IPS-20b (cell line): ENCODE measurements at regions not wholly inside any gene's neighbourhood (a gene's known extent, or its start where the extent isn't known, plus 50 kb on each side); places are given as distances from the start of the nearest gene placed in this dataset.

ENCODE experiments used
- H3K27ac ChIP-seq: one replicate; pipeline ENCODE4 v1.5.1; 2013; ENCODE audit warnings: low read length
- H3K27me3 ChIP-seq: 2 replicates; pipeline ENCODE4 v1.6.1; 2013; ENCODE audit warnings: mild to moderate bottlenecking, low read length, inconsistent platforms; ENCODE audit not compliant: insufficient read depth
- H3K36me3 ChIP-seq: 2 replicates; pipeline ENCODE4 v1.6.1; 2013; ENCODE audit warnings: low read depth, mild to moderate bottlenecking, inconsistent platforms, low read length, moderate library complexity; ENCODE audit not compliant: insufficient read depth
- H3K4me1 ChIP-seq: 2 replicates; pipeline ENCODE4 v1.6.1; 2013; ENCODE audit warnings: mild to moderate bottlenecking, control low read depth, inconsistent platforms, low read length, moderate library complexity; ENCODE audit not compliant: insufficient read depth
- H3K4me3 ChIP-seq: 2 replicates; pipeline ENCODE4 v1.5.1; 2013; ENCODE audit warnings: mild to moderate bottlenecking, low read length, inconsistent platforms
- H3K9ac ChIP-seq: 2 replicates; pipeline ENCODE4 v1.6.1; 2013; ENCODE audit warnings: low read depth, mild to moderate bottlenecking, inconsistent platforms, low read length, moderate library complexity
- H3K9me3 ChIP-seq: 2 replicates; pipeline ENCODE4 v1.6.1; 2013; ENCODE audit warnings: mild to moderate bottlenecking, low read depth, low read length, inconsistent platforms; ENCODE audit not compliant: insufficient read depth

GRCh38 chr7:22566176-22566575 is 66.2 kb upstream of the STEAP1B start:
- H3K4me3 ChIP-seq = no peak overlapping the region
- no peaks in the 10 kb centered on the region for H3K9me3 ChIP-seq
- H3K4me1 ChIP-seq = peaks cover 38% of the 10 kb centered on the region
- H3K27me3 ChIP-seq = no peaks in the 10 kb centered on the region
- H3K36me3 ChIP-seq = no peaks in the 10 kb centered on the region
- H3K9ac ChIP-seq = no peak overlapping the region
- no peak overlapping the region for H3K27ac ChIP-seq

GRCh38 chr7:22565315-22565811 is 65.4 kb upstream of the STEAP1B start:
- Histone ChIP-seq H3K4me3 (no peak overlapping the region), H3K4me1 (peaks cover 38% of the 10 kb centered on the region), H3K36me3 (no peaks in the 10 kb centered on the region), H3K9ac (no peak overlapping the region), H3K27me3 (no peaks in the 10 kb centered on the region), H3K9me3 (no peaks in the 10 kb centered on the region), H3K27ac (no peak overlapping the region)

DNA sequence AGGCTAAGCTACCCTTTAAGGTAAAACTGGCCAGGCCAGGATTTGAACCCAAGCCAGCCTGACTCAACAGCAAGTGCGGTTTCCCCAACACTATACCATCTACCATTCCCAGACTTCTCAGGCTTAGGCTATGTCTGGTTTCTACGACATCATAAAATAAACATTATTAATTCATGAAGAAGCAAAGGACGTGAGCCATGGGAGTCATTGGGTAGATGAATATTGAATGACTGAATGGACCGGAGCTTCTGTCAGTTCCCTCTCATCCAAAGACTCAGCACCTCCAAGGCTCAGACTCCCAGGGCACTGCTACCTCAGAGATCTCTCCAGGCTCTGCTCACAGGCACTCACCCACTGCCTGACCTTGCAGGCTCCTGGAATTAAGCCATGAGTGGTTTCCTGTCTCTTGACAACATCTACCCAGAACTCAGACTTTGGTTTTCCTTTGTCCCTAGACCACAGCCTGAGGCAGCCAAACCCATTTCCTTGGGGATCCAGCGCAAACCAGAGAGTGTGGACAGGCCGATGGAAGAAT is 64.6 kb upstream of the STEAP1B start:
- H3K27me3 ChIP-seq = no peaks in the 10 kb centered on the region
- no peaks in the 10 kb centered on the region for H3K9me3 ChIP-seq
- no peak overlapping the region for H3K9ac ChIP-seq
- H3K4me1 ChIP-seq = peaks cover 41% of the 10 kb centered on the region
- no peaks in the 10 kb centered on the region for H3K36me3 ChIP-seq
- no peak overlapping the region for H3K4me3 ChIP-seq
- H3K27ac ChIP-seq = no peak overlapping the region

DNA sequence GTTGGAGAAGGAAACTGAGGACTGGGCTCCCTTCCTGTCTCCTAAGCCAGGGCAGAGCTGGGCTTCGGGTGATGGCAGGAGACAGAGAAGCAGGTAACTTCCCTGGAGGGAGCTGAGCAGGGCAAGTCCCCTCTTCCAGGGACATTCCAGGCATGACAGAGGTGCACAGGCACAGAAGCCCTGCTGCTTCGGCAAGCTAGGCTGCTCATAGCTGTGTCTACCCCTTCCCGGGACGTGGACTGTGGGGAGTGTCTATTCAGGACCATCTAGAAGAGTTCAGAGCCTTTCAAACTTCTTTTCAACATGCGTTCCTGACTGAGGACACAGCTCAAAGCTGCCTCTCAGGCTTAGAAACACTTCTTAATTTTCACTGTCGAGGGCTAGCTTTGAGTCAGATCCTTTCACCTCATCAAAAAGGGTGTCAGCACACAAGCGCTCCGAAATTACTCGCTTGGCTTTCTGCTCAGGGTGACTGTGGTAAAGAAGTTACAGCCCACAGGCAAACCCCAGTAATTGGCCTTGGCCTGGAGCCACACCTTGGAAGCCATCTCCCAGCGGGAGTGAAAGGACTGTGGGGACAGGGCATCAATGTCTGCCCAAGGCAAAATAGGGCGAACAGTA is 63.7 kb upstream of the STEAP1B start:
- peak overlapping the region; percentile 11; the same call in 1 of the 2 replicates for H3K9ac ChIP-seq

GRCh38 chr7:22563032-22563501 is 63.1 kb upstream of the STEAP1B start:
- peak overlapping the region; percentile 10 for H3K9ac ChIP-seq

More for the DNA sequence above, 63.7 kb upstream of the STEAP1B start:
- H3K27ac ChIP-seq = no peak overlapping the region
- no peaks in the 10 kb centered on the region for H3K36me3 ChIP-seq
- H3K27me3 ChIP-seq = no peaks in the 10 kb centered on the region
- H3K4me3 ChIP-seq = no peak overlapping the region
- H3K9me3 ChIP-seq = no peaks in the 10 kb centered on the region
- peaks cover 47% of the 10 kb centered on the region for H3K4me1 ChIP-seq

DNA sequence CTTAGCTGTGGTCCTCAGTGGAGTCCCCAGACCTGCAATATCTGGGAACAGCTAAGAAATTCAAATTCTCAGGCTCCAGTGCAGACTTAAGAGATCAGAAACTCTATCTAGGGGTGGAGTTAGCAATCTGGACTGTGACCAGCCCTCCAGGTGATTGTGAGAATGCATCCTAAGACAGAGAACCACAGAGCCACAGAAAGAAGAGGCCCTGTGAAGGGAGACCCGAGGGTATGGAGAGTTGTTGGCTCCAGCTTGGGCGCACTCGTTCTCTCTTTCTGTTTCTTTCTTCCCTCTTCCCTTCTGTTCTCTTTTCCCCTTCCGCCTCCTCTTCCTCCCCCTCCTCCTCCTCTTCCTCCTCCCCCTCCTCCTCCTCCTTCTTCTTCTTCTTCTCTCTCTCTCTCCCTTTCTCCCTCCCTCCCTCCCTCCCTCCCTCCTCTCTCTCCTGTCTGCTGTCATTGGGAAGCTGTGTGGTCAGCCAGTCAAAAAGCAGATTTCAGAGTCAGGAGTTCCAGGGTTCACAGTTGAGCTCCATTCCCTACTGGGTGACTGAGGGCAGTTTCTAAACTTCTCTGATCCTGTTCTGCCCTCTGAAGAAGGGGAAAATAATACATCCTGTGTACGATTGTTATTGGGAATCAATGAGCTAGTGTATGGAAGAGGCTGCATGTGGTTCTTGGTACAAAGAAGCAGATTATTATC is 62.1 kb upstream of the STEAP1B start:
- Histone ChIP-seq H3K27ac (no peak overlapping the region), H3K4me1 (peaks cover 47% of the 10 kb centered on the region), H3K4me3 (peak overlapping the region; percentile 36; the same call in 1 of the 2 replicates), H3K9me3 (no peaks in the 10 kb centered on the region), H3K36me3 (no peaks in the 10 kb centered on the region), H3K27me3 (no peaks in the 10 kb centered on the region), H3K9ac (peak overlapping the region; percentile 49; the same call in 1 of the 2 replicates)

More at GRCh38 chr7:22563032-22563501, 63.1 kb upstream of the STEAP1B start:
- Histone ChIP-seq H3K9me3 (no peaks in the 10 kb centered on the region), H3K4me3 (no peak overlapping the region), H3K27me3 (no peaks in the 10 kb centered on the region), H3K27ac (no peak overlapping the region), H3K36me3 (no peaks in the 10 kb centered on the region), H3K4me1 (peaks cover 47% of the 10 kb centered on the region)

GRCh38 chr7:22561321-22561811 is 61.4 kb upstream of the STEAP1B start:
- Histone ChIP-seq H3K9me3 (no peaks in the 10 kb centered on the region), H3K27ac (no peak overlapping the region), H3K4me1 (peaks cover 51% of the 10 kb centered on the region), H3K27me3 (no peaks in the 10 kb centered on the region), H3K9ac (peak overlapping the region; percentile 49), H3K4me3 (peak overlapping the region; percentile 36; the same call in 1 of the 2 replicates), H3K36me3 (no peaks in the 10 kb centered on the region)

DNA sequence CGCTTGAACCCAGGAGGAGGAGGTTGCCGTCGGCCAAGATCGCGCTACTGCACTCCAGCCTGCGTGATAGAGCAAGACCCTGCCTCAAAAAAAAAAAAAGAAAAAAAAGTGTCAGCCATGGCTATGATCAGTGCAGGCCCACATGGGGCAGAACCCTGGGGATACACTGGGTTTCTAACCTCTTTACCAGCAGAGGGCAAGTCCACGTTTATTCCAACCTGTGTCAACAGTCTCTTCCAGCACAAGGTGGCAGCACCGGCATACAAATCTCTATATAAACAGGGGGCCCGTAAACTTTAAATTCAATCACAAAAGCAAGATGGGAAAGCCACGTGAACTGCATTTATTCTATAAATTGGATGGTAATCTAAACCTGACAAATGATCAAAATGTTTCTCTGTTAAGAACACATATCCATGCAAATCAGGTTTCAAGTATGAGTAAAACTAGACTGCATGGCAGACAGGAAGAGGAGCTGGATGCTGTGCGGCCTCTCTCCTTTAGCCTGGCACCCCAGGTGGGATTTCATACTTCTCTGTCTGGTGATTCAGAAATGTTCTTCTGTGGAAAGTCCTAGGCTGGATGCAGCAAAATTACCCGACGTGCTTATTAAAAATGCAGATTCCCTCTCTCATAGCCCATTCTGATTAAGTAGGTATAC is 60.0 kb upstream of the STEAP1B start:
- Histone ChIP-seq H3K9me3 (no peaks in the 10 kb centered on the region), H3K4me3 (no peak overlapping the region), H3K36me3 (no peaks in the 10 kb centered on the region), H3K27me3 (no peaks in the 10 kb centered on the region), H3K9ac (no peak overlapping the region), H3K4me1 (peaks cover 42% of the 10 kb centered on the region), H3K27ac (no peak overlapping the region)

GRCh38 chr7:22557167-22557566 is 57.2 kb upstream of the STEAP1B start:
- Histone ChIP-seq H3K27ac (no peak overlapping the region), H3K27me3 (no peaks in the 10 kb centered on the region), H3K9me3 (no peaks in the 10 kb centered on the region), H3K36me3 (no peaks in the 10 kb centered on the region), H3K4me3 (no peak overlapping the region), H3K9ac (no peak overlapping the region), H3K4me1 (peaks cover 17% of the 10 kb centered on the region)

- Histone ChIP-seq H3K27me3 (no peaks in the 10 kb centered on the region), H3K9ac (no peak overlapping the region)
Measured at GRCh38 chr7:22555476-22555875, 55.5 kb upstream of the STEAP1B start.

DNA sequence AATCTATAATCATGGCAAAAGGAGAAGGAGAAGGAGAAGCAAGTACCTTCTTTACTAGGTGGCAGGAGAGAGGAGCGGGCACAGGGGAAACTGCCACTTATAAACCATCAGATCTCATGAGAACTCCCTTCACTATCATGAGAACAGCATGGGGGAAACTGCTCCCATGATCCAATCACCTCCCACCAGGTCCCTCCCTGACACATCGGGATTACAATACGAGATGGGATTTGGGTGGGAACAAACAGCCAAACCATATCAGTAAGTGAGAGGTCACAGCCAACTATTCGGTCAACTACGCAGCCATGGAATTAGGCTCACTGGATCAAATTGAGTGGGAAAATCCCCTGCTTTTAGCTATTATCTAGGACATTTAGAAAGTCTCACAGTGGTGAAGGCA is 54.2 kb upstream of the STEAP1B start:
- peaks cover 14% of the 10 kb centered on the region; the same call in 1 of the 2 replicates for H3K4me1 ChIP-seq
- H3K36me3 ChIP-seq = no peaks in the 10 kb centered on the region
- H3K27ac ChIP-seq = no peak overlapping the region
- no peaks in the 10 kb centered on the region for H3K27me3 ChIP-seq
- no peaks in the 10 kb centered on the region for H3K9me3 ChIP-seq
- H3K9ac ChIP-seq = no peak overlapping the region
- no peak overlapping the region for H3K4me3 ChIP-seq

More at GRCh38 chr7:22555476-22555875, 55.5 kb upstream of the STEAP1B start:
- no peak overlapping the region for H3K4me3 ChIP-seq
- H3K9me3 ChIP-seq = no peaks in the 10 kb centered on the region
- no peak overlapping the region for H3K27ac ChIP-seq
- H3K36me3 ChIP-seq = no peaks in the 10 kb centered on the region
- peaks cover 16% of the 10 kb centered on the region; the same call in 1 of the 2 replicates for H3K4me1 ChIP-seq
